Mucosa of descending colon (tissue), 3 donors: ENCODE measurements at regions not wholly inside any gene's neighbourhood (a gene's known extent, or its start where the extent isn't known, plus 50 kb on each side); places are given as distances from the start of the nearest gene placed in this dataset.

Source experiments
- ATAC-seq: fragments of 200-7000 bp; cut with Tn5 transposase; one replicate; pipeline ENCODE4 v1.9.1; 2020; ENCODE audit warnings: mild to moderate bottlenecking, moderate library complexity
- DNase-seq, 3 donors: peaks; one replicate each; pipeline ENCODE4 v3.0.0-alpha.2; 2020
- H3K36me3 ChIP-seq: fragments of 200-600 bp; one replicate; pipeline ENCODE4 v1.8.0; 2021; ENCODE audit warnings: low read depth, mild to moderate bottlenecking
- H3K4me1 ChIP-seq: fragments of 200-600 bp; one replicate; pipeline ENCODE4 v1.8.0; 2021; ENCODE audit warnings: low read depth, mild to moderate bottlenecking
- H3K4me3 ChIP-seq: fragments of 200-600 bp; one replicate; pipeline ENCODE4 v1.8.0; 2021; ENCODE audit warnings: mild to moderate bottlenecking
- H3K9me3 ChIP-seq: fragments of 200-600 bp; one replicate; pipeline ENCODE4 v1.8.0; 2021; ENCODE audit warnings: mild to moderate bottlenecking
- CTCF ChIP-seq: fragments of 200-600 bp; IDR thresholded peaks from one replicate; pipeline ENCODE4 v1.8.0; 2022; ENCODE audit warnings: antibody characterized with exemption, mild to moderate bottlenecking
- intact Hi-C, 2 donors: fragments of 100-400 bp; cut with DNase I in 1 of 2; cut with micrococcal nuclease in 1 of 2; formaldehyde crosslinking; loops; one replicate each; pipeline versions ENCODE4 v1.11.0 to v1.11.1; 2022; cut with DNase I, micrococcal nuclease
- donor health status: DM: no; HTN: no; CAD: no; lungs with moderate emphysema.
- donor health status: DM: no; HTN: no; CAD: no.
- donor health status: DM: no; HTN: yes; CAD: no.

DNA sequence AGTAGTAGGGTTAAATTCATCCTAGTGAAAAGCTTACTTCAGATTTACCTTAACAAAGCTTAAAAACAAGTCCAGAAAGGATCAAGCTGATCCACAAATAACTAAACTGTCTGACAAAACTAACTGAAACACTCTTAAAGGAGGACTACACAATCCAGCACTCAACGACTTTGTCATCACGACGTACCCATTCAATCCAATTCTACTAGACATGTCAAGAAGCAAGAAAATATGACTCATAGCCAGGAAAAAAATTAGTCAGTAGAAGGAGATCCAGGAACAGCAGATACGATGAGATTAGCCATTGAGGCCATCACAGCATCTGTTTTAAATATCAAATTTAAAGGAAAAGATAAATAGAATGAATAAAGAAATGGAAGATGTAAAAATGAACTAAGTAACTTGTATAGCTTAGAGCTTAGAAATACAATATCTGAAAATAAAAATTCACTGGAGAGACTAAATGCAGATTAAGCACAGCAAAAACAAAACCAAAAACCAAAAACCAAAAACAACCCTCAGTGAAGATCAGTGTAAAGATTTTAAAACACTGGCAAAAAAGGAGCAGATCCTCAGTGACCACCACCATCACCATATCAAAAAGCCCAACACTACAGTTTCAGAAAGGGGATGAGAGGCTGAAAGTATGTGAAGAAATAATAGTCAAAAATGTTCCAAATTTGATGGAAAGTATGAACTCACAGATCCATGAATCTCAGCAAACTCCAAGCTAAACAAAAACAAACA lies 95.0 kb upstream of the CCND2 start:
- intact Hi-C loops: no loop called here
- no peak for TF ChIP-seq CTCF
- no peak overlapping the region for H3K4me3 ChIP-seq
- DNase-seq: no peak
- no peaks in the 10 kb centered on the region for H3K4me1 ChIP-seq
- no peaks in the 10 kb centered on the region for H3K9me3 ChIP-seq
- H3K36me3 ChIP-seq: no peaks in the 10 kb centered on the region
- ATAC-seq: no peak

GRCh38 chr12:4177262-4177661 lies 96.3 kb upstream of the CCND2 start:
- intact Hi-C loops: no loop called here
- Histone ChIP-seq H3K4me1 (no peaks in the 10 kb centered on the region), H3K36me3 (no peaks in the 10 kb centered on the region), H3K9me3 (no peaks in the 10 kb centered on the region), H3K4me3 (no peak overlapping the region)
- DNase-seq (no peak), ATAC-seq (no peak)
- no peak for TF ChIP-seq CTCF

- no peak overlapping the region for H3K4me3 ChIP-seq
- no peaks in the 10 kb centered on the region for H3K9me3 ChIP-seq
- H3K36me3 ChIP-seq: no peaks in the 10 kb centered on the region
- ATAC-seq: no peak
- intact Hi-C loops: no loop called here
- no peak for TF ChIP-seq CTCF
- no peaks in the 10 kb centered on the region for H3K4me1 ChIP-seq
- DNase-seq: no peak
These were observed 97.4 kb upstream of the CCND2 start for GRCh38 chr12:4176168-4176567.

- Histone ChIP-seq H3K4me1 (no peaks in the 10 kb centered on the region), H3K4me3 (no peak overlapping the region), H3K9me3 (no peaks in the 10 kb centered on the region), H3K36me3 (no peaks in the 10 kb centered on the region)
- intact Hi-C loops: no loop called here
- no peak for DNase-seq
- ATAC-seq: no peak
- no peak for TF ChIP-seq CTCF
These were observed 99.1 kb upstream of the CCND2 start for GRCh38 chr12:4174417-4174816.

- Histone ChIP-seq H3K4me1 (no peaks in the 10 kb centered on the region), H3K36me3 (no peaks in the 10 kb centered on the region), H3K4me3 (no peak overlapping the region), H3K9me3 (no peaks in the 10 kb centered on the region)
- no peak for ATAC-seq
- intact Hi-C loops: no loop called here
- no peak for TF ChIP-seq CTCF
- DNase-seq: no peak
These were observed 100.6 kb upstream of the CCND2 start for GRCh38 chr12:4172999-4173398.

DNA sequence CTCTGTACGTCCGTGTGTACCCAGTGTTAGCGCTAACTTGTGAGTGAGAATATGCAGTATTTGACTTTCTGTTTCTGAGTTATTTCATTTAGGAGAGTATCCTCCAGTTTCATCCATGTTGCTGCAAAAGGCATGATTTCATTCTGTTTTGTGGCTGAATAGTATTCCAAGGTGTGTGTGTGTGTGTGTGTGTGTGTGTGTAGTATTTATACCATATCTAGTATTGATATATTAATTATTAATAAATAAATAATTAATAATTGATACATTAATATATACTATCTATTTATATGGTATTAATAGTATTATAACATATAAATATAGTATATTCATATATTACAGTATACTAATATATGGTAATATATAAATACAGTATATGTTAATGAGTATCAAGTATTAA lies 101.8 kb upstream of the CCND2 start:
- TF ChIP-seq CTCF: no peak
- Histone ChIP-seq H3K9me3 (no peaks in the 10 kb centered on the region), H3K4me1 (no peaks in the 10 kb centered on the region), H3K4me3 (no peak overlapping the region), H3K36me3 (no peaks in the 10 kb centered on the region)
- ATAC-seq (no peak), DNase-seq (no peak)
- intact Hi-C loops: no loop called here
